ENCODE measurements at regions not wholly inside any gene's neighbourhood (a gene's known extent, or its start where the extent isn't known, plus 50 kb on each side); places are given as distances from the start of the nearest gene placed in this dataset.
A peak's percentile ranks its signal among the peaks of the same experiment; 100 is the strongest.
"Not testable (repeated sequence)": the region's sequence is repeated elsewhere in the genome, so short reads cannot be mapped to it uniquely, and the experiment has no call there.

- ATAC-seq (ENCODE audit: low read depth): peak; percentile 98
- Histone ChIP-seq H3K27ac (ENCODE audit: poor library complexity, severe bottlenecking) (no peak overlapping the region), H3K4me3 (ENCODE audit: severe bottlenecking) (no peak overlapping the region), H3K4me1 (ENCODE audit: insufficient read depth, poor library complexity, severe bottlenecking) (peaks cover 7% of the 10 kb centered on the region), H3K9me3 (ENCODE audit: severe bottlenecking) (no peaks in the 10 kb centered on the region), H3K36me3 (ENCODE audit: low read depth) (no peaks in the 10 kb centered on the region; the same call in 1 of the 2 replicates), H3K27me3 (ENCODE audit: insufficient read depth, poor library complexity, severe bottlenecking) (no peaks in the 10 kb centered on the region)
- no peak for TF ChIP-seq CTCF (IDR thresholded peaks at IDR 0.05; ENCODE audit: poor library complexity, severe bottlenecking)
- peak; percentile 60 for DNase-seq (ENCODE audit: low spot score)
Measured at GRCh38 chr15:87477737-87478686, 778.5 kb downstream of the NTRK3 start.

- no peak overlapping the region for H3K27ac ChIP-seq (ENCODE audit: poor library complexity, severe bottlenecking)
- no peaks in the 10 kb centered on the region; the same call in 1 of the 2 replicates for H3K36me3 ChIP-seq (ENCODE audit: low read depth)
- no peak overlapping the region for H3K4me3 ChIP-seq (ENCODE audit: severe bottlenecking)
- H3K27me3 ChIP-seq (ENCODE audit: insufficient read depth, poor library complexity, severe bottlenecking): no peaks in the 10 kb centered on the region
- H3K9me3 ChIP-seq (ENCODE audit: severe bottlenecking): no peaks in the 10 kb centered on the region
- TF ChIP-seq CTCF (IDR thresholded peaks at IDR 0.05; ENCODE audit: poor library complexity, severe bottlenecking): no peak
- DNase-seq (ENCODE audit: low spot score) (no peak), ATAC-seq (ENCODE audit: low read depth) (no peak)
- H3K4me1 ChIP-seq (ENCODE audit: insufficient read depth, poor library complexity, severe bottlenecking): peaks cover 7% of the 10 kb centered on the region
Measured at GRCh38 chr15:87477026-87477425, 779.5 kb downstream of the NTRK3 start.

- TF ChIP-seq CTCF (IDR thresholded peaks at IDR 0.05; ENCODE audit: poor library complexity, severe bottlenecking): no peak
- Histone ChIP-seq H3K36me3 (ENCODE audit: low read depth) (no peaks in the 10 kb centered on the region), H3K4me1 (ENCODE audit: insufficient read depth, poor library complexity, severe bottlenecking) (no peaks in the 10 kb centered on the region), H3K27ac (ENCODE audit: poor library complexity, severe bottlenecking) (no peak overlapping the region), H3K27me3 (ENCODE audit: insufficient read depth, poor library complexity, severe bottlenecking) (no peaks in the 10 kb centered on the region), H3K4me3 (ENCODE audit: severe bottlenecking) (no peak overlapping the region), H3K9me3 (ENCODE audit: severe bottlenecking) (no peaks in the 10 kb centered on the region)
- no peak for ATAC-seq (ENCODE audit: low read depth)
- DNase-seq (ENCODE audit: low spot score): no peak
Measured at GRCh38 chr15:87470923-87471322, 785.6 kb downstream of the NTRK3 start.

- not testable (repeated sequence) for H3K4me3 ChIP-seq (ENCODE audit: severe bottlenecking); H3K27me3 ChIP-seq (ENCODE audit: insufficient read depth, poor library complexity, severe bottlenecking); ATAC-seq (ENCODE audit: low read depth); H3K27ac ChIP-seq (ENCODE audit: poor library complexity, severe bottlenecking); H3K36me3 ChIP-seq (ENCODE audit: low read depth)
- peak; percentile 58 for DNase-seq (ENCODE audit: low spot score)
- H3K4me1 ChIP-seq (ENCODE audit: insufficient read depth, poor library complexity, severe bottlenecking): peaks cover 27% of the 10 kb centered on the region
- H3K9me3 ChIP-seq (ENCODE audit: severe bottlenecking): peaks cover 11% of the 10 kb centered on the region
Measured at GRCh38 chr15:87463956-87464355, 792.6 kb downstream of the NTRK3 start.

GRCh38 chr15:87461631-87462030 lies 794.9 kb downstream of the NTRK3 start:
- Histone ChIP-seq H3K4me3 (ENCODE audit: severe bottlenecking) (no peak overlapping the region), H3K4me1 (ENCODE audit: insufficient read depth, poor library complexity, severe bottlenecking) (peaks cover 27% of the 10 kb centered on the region), H3K27me3 (ENCODE audit: insufficient read depth, poor library complexity, severe bottlenecking) (no peaks in the 10 kb centered on the region), H3K27ac (ENCODE audit: poor library complexity, severe bottlenecking) (peak overlapping the region; percentile 36), H3K9me3 (ENCODE audit: severe bottlenecking) (peaks cover 11% of the 10 kb centered on the region), H3K36me3 (ENCODE audit: low read depth) (no peaks in the 10 kb centered on the region)
- no peak for DNase-seq (ENCODE audit: low spot score)
- peak; percentile 95 for ATAC-seq (ENCODE audit: low read depth)
- no peak for TF ChIP-seq CTCF (IDR thresholded peaks at IDR 0.05; ENCODE audit: poor library complexity, severe bottlenecking)

All from RWPE2 (cell line).